ENCODE measurements at regions not wholly inside any gene's neighbourhood (a gene's known extent, or its start where the extent isn't known, plus 50 kb on each side); places are given as distances from the start of the nearest gene placed in this dataset.

- ATAC-seq = no peak
Observed at GRCh38 chr3:72223628-72224027, 438.7 kb upstream of the PROK2 start.

DNA sequence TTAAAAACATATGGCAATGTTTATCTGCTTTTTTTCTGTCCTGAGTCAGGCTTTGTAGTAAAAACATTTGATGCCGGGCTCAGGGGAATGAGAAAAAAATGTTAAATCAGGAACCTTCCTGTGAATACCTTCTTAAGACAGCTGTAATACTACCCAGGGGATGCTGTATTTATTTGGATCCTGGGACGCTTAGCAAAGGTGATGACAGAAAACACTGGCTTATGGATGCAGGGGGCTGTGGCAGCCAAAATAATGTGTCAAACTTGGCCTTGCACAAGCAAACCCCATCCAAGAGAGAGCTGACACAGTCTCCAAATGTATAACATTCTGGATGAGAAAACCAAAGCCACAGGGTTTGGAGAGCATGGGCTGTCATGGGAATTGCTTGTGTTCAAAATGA lies 438.2 kb upstream of the PROK2 start:
- TF ChIP-seq CTCF (IDR thresholded peaks at IDR 0.05) = no peak
- intact Hi-C loops (cut with DNase I) = no loop called here
- no peak for ATAC-seq

More at GRCh38 chr3:72223628-72224027, 438.7 kb upstream of the PROK2 start:
- DNase-seq = no peak
- H3K36me3 ChIP-seq = no peaks in the 10 kb centered on the region
- H3K9me3 ChIP-seq = peaks cover 21% of the 10 kb centered on the region
- no peak overlapping the region for H3K4me3 ChIP-seq
- no peaks in the 10 kb centered on the region for H3K4me1 ChIP-seq
- no peak for TF ChIP-seq CTCF (IDR thresholded peaks at IDR 0.05)
- no peaks in the 10 kb centered on the region for H3K27me3 ChIP-seq (ENCODE audit: low read depth)
- intact Hi-C loops (cut with DNase I) = no loop called here
- H3K27ac ChIP-seq = no peak overlapping the region

GRCh38 chr3:72222410-72222809 lies 437.5 kb upstream of the PROK2 start:
- no peak overlapping the region for H3K4me3 ChIP-seq
- no peaks in the 10 kb centered on the region for H3K27me3 ChIP-seq (ENCODE audit: low read depth)
- H3K9me3 ChIP-seq = peaks cover 21% of the 10 kb centered on the region
- intact Hi-C loops (cut with DNase I) = no loop called here
- TF ChIP-seq CTCF (IDR thresholded peaks at IDR 0.05) = no peak
- H3K27ac ChIP-seq = no peak overlapping the region
- DNase-seq (no peak), ATAC-seq (no peak)
- H3K36me3 ChIP-seq = no peaks in the 10 kb centered on the region
- H3K4me1 ChIP-seq = no peaks in the 10 kb centered on the region

More for the DNA sequence above, 438.2 kb upstream of the PROK2 start:
- no peak overlapping the region for H3K4me3 ChIP-seq
- H3K27me3 ChIP-seq (ENCODE audit: low read depth) = no peaks in the 10 kb centered on the region
- no peaks in the 10 kb centered on the region for H3K36me3 ChIP-seq
- H3K27ac ChIP-seq = no peak overlapping the region
- peaks cover 21% of the 10 kb centered on the region for H3K9me3 ChIP-seq
- no peak for DNase-seq
- no peaks in the 10 kb centered on the region for H3K4me1 ChIP-seq

- no peak overlapping the region for H3K4me3 ChIP-seq
- H3K27me3 ChIP-seq (ENCODE audit: low read depth) = no peaks in the 10 kb centered on the region
- DNase-seq = no peak
- no peak overlapping the region for H3K27ac ChIP-seq
- H3K9me3 ChIP-seq = peaks cover 19% of the 10 kb centered on the region
- TF ChIP-seq CTCF (IDR thresholded peaks at IDR 0.05) = no peak
- H3K4me1 ChIP-seq = no peaks in the 10 kb centered on the region
- no peak for ATAC-seq
- no peaks in the 10 kb centered on the region for H3K36me3 ChIP-seq
- intact Hi-C loops (cut with DNase I) = no loop called here
Observed at GRCh38 chr3:72220946-72221345, 436.0 kb upstream of the PROK2 start.

- no peaks in the 10 kb centered on the region for H3K36me3 ChIP-seq
- H3K27ac ChIP-seq = no peak overlapping the region
- no peak for ATAC-seq
- intact Hi-C loops (cut with DNase I) = no loop called here
- H3K27me3 ChIP-seq (ENCODE audit: low read depth) = no peaks in the 10 kb centered on the region
- TF ChIP-seq CTCF (IDR thresholded peaks at IDR 0.05) = no peak
- no peak for DNase-seq
- no peak overlapping the region for H3K4me3 ChIP-seq
- peaks cover 7% of the 10 kb centered on the region for H3K9me3 ChIP-seq
- H3K4me1 ChIP-seq = no peaks in the 10 kb centered on the region
Observed at GRCh38 chr3:72219752-72220151, 434.8 kb upstream of the PROK2 start.

DNA sequence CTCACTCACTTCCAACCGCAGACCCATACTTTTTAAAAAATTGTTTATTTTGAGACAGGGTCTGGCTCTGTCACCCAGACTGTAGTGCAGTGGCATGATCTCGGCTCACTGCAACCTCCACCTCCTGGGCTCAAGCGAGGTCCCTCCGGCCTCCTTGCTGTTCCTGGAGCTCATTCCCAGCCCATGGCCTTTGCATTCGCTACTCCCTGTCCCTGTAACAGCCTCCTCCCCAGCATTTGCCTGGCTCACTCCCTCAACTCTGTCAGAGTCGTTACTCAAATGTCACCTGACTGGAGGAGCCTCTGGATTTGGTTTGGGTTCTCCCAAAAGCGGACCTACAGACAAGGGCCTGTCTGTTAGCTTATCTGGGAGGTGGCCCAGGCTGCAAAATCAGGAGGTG lies 432.6 kb upstream of the PROK2 start:
- Histone ChIP-seq H3K27me3 (ENCODE audit: low read depth) (no peaks in the 10 kb centered on the region), H3K27ac (no peak overlapping the region), H3K4me3 (no peak overlapping the region), H3K4me1 (no peaks in the 10 kb centered on the region), H3K9me3 (no peaks in the 10 kb centered on the region), H3K36me3 (no peaks in the 10 kb centered on the region)
- ATAC-seq (no peak), DNase-seq (no peak)
- intact Hi-C loops (cut with DNase I) = no loop called here
- TF ChIP-seq CTCF (IDR thresholded peaks at IDR 0.05) = no peak
